GM12891 (cell line): ENCODE measurements at regions not wholly inside any gene's neighbourhood (a gene's known extent, or its start where the extent isn't known, plus 50 kb on each side); places are given as distances from the start of the nearest gene placed in this dataset.

Experiments
- POLR2A ChIP-seq: IDR thresholded peaks from 2 replicates; pipeline ENCODE4 v1.6.1; 2011; ENCODE audit warnings: low read depth, low read length, control low read depth
- POLR2AphosphoS5 ChIP-seq: IDR thresholded peaks from 2 replicates; pipeline ENCODE4 v1.6.1; 2011; ENCODE audit warnings: low read depth, low read length, control low read depth
- TAF1 ChIP-seq: IDR thresholded peaks from 2 replicates; pipeline ENCODE4 v1.6.1; 2011; ENCODE audit warnings: low read depth, low read length, control low read depth

DNA sequence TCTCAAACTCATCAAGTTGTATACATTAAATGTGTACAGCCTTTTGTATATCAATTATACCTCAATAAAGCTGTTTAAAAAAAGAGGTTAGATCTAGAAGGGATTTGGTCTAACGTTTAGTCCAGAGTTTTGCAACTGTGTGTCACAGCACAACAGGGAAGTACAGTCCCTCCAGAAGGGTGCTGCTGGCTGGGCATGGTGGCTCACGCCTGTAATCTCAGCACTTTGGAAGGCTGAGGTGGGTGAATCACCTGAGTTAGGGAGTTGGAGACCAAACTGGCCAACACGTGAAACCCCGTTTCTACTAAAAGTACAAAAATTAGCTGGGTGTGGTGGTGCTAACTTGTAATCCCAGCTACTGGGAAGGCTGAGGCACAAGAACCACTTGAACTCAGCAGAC, 78.3 kb upstream of the HAO2 start:
- TF ChIP-seq POLR2AphosphoS5 = no peak
- TF ChIP-seq POLR2A = no peak
- no peak for TF ChIP-seq TAF1
